ENCODE measurements at regions not wholly inside any gene's neighbourhood (a gene's known extent, or its start where the extent isn't known, plus 50 kb on each side); places are given as distances from the start of the nearest gene placed in this dataset.

DNA sequence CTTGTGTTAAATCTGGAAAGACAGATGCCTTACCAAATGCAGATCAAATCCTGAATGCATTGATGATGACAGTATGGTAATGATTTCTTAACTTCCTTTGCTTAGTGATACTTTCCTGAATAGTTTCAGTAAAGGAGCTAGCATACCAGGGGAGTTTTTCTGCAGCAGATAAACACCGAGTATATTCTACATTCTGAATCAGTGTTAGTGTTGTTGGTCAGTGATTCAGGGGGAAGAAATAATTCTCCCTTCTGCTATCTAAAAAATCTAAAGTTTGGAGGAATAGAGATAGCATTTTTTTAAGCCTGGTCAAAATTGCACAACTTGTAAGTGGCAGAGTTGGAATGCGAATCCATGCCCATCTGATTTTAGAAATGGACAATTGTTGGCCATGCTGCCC lies 512.2 kb upstream of the MARCKS start:
- no peaks in the 10 kb centered on the region for H3K36me3 Mint-ChIP-seq (ENCODE audit: low read depth)
- no peak overlapping the region for H3K4me3 Mint-ChIP-seq
- intact Hi-C loops (cut with micrococcal nuclease), result no loop called here
- ATAC-seq (ENCODE audit: low read depth) (no peak), DNase-seq (no peak)
- ChIA-PET CTCF (no interaction called here), POLR2A (no interaction called here)
- H3K27me3 Mint-ChIP-seq, result peaks cover 2% of the 10 kb centered on the region
- no peak overlapping the region for H3K27ac Mint-ChIP-seq
- no peaks in the 10 kb centered on the region for H3K9me3 Mint-ChIP-seq
- H3K4me1 Mint-ChIP-seq, result no peaks in the 10 kb centered on the region
- TF ChIP-seq, protein P1, sequence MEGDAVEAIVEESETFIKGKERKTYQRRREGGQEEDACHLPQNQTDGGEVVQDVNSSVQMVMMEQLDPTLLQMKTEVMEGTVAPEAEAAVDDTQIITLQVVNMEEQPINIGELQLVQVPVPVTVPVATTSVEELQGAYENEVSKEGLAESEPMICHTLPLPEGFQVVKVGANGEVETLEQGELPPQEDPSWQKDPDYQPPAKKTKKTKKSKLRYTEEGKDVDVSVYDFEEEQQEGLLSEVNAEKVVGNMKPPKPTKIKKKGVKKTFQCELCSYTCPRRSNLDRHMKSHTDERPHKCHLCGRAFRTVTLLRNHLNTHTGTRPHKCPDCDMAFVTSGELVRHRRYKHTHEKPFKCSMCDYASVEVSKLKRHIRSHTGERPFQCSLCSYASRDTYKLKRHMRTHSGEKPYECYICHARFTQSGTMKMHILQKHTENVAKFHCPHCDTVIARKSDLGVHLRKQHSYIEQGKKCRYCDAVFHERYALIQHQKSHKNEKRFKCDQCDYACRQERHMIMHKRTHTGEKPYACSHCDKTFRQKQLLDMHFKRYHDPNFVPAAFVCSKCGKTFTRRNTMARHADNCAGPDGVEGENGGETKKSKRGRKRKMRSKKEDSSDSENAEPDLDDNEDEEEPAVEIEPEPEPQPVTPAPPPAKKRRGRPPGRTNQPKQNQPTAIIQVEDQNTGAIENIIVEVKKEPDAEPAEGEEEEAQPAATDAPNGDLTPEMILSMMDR (IDR thresholded peaks at IDR 0.05), result no peak

GRCh38 chr6:113347436-113347835 lies 509.7 kb upstream of the MARCKS start:
- ATAC-seq (ENCODE audit: low read depth), result no peak
- no peak for DNase-seq
- ChIA-PET CTCF (no interaction called here), POLR2A (no interaction called here)
- Mint-ChIP-seq H3K9me3 (no peaks in the 10 kb centered on the region), H3K4me1 (no peaks in the 10 kb centered on the region), H3K4me3 (no peak overlapping the region), H3K36me3 (ENCODE audit: low read depth) (no peaks in the 10 kb centered on the region), H3K27ac (no peak overlapping the region), H3K27me3 (peaks cover 3% of the 10 kb centered on the region)
- intact Hi-C loops (cut with micrococcal nuclease), result no loop called here
- TF ChIP-seq, protein P1 (IDR thresholded peaks at IDR 0.05), result no peak

DNA sequence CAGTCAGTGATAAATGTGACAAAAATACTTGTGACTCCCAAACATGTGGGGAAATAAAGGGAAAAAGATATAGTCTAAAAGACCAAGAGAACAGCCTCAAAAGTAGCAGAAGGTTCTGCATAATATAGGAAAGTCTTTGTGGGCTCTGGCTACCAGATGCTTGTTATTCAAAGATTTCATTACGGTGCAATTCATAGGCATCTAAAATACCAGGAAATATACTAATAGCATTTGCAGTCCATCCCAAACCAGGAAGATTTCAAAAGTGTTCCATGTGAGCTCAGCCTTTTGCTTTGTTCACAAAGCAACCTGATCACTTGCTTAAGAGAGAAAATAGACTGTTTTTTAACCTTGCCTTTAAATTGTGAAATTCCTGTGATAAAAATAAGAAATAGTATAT lies 506.7 kb upstream of the MARCKS start:
- POLR2A ChIA-PET, result no interaction called here
- CTCF ChIA-PET, result no interaction called here
- Mint-ChIP-seq H3K27ac (no peak overlapping the region), H3K4me1 (no peaks in the 10 kb centered on the region), H3K27me3 (peaks cover 3% of the 10 kb centered on the region), H3K36me3 (ENCODE audit: low read depth) (no peaks in the 10 kb centered on the region), H3K9me3 (no peaks in the 10 kb centered on the region), H3K4me3 (no peak overlapping the region)
- DNase-seq (no peak), ATAC-seq (ENCODE audit: low read depth) (no peak)
- intact Hi-C loops (cut with micrococcal nuclease), result no loop called here
- TF ChIP-seq, protein P1 (IDR thresholded peaks at IDR 0.05), result no peak

DNA sequence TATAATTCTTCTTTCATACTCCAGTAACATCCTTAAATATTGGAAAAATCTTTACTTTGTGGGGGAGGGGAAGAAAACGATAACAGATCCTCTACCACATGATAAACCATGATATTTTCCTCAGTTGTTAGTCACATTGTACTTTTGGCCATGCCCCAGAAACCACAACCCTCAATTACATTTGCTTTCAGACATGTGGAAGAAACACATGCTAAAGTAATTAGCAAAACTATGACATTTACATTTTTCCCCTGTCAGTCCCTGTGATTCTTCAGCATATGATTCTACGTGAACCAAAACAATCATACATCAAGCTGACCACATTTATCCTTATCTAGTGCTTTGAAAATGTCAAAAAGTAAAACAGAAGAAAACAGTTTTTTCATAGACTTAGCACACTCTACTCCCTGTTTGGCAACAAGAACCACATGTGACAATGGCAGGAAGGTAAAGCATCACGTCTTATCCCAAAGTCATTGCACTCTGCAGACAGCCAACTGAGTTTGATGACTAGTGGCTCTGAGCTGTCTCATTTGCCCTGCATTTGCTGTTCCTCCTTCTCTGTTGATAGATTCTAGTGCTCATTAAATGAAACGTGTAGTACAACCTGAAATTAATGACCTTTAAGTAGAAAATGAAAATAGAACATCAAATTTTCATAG lies 505.8 kb upstream of the MARCKS start:
- no peaks in the 10 kb centered on the region for H3K36me3 Mint-ChIP-seq (ENCODE audit: low read depth)
- no peak for DNase-seq
- ATAC-seq (ENCODE audit: low read depth), result no peak
- H3K27me3 Mint-ChIP-seq, result peaks cover 3% of the 10 kb centered on the region
- CTCF ChIA-PET, result interaction anchor here (1.2 kb wide), 1 partner anchor 45 kb away, joined by 3 read pairs; no protein-coding TSS in a partner anchor
- POLR2A ChIA-PET, result no interaction called here
- no peak overlapping the region for H3K27ac Mint-ChIP-seq
- TF ChIP-seq, protein P1 (IDR thresholded peaks at IDR 0.05), result no peak
- intact Hi-C loops (cut with micrococcal nuclease), result no loop called here
- H3K4me3 Mint-ChIP-seq, result no peak overlapping the region
- no peaks in the 10 kb centered on the region for H3K4me1 Mint-ChIP-seq
- no peaks in the 10 kb centered on the region for H3K9me3 Mint-ChIP-seq

DNA sequence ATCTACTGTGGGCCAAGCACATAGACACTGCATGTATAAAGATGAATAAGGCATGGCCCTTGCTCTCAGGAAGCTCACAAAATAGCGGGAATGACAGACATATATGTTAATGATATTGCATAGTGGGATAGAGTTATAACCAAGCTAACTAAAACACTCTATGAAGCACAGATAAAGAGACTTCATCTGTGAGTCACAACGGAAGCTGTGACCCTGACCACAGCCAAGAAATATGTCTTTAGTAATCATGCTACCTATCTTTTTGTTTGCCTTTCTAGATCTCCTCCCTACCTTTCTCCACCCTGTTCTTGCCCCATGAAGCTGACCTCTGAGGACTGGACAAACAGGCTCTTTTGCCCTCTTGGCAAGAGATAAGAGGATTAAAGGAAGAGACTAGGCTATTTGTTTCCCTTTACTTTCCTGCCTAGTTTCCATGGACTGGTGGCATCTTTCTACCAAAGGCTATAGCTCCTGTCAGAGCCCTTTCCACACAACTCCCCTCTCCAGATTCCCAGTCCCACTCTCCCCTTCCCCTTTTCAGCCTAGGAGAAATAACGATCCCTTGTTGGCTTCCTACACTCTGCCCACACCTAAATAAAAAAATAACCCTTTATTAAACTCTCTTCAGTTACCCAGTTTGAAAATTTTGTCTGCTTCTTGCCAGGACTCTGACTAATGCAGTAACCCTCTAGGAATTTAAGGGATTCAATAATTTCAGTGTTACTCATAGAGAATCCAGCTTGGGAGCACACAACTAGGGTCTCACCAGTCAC lies 504.9 kb upstream of the MARCKS start:
- ATAC-seq (ENCODE audit: low read depth), result no peak
- Mint-ChIP-seq H3K27ac (no peak overlapping the region), H3K9me3 (no peaks in the 10 kb centered on the region), H3K27me3 (peaks cover 3% of the 10 kb centered on the region), H3K4me1 (no peaks in the 10 kb centered on the region), H3K36me3 (ENCODE audit: low read depth) (no peaks in the 10 kb centered on the region), H3K4me3 (no peak overlapping the region)
- DNase-seq, result no peak
- intact Hi-C loops (cut with micrococcal nuclease), result no loop called here
- ChIA-PET CTCF (interaction anchor here (1.2 kb wide), 1 partner anchor 46 kb away, joined by 3 read pairs; no protein-coding TSS in a partner anchor), POLR2A (no interaction called here)
- TF ChIP-seq, protein P1 (IDR thresholded peaks at IDR 0.05), result no peak
